PC-3 (cell line): ENCODE measurements at regions not wholly inside any gene's neighbourhood (a gene's known extent, or its start where the extent isn't known, plus 50 kb on each side); places are given as distances from the start of the nearest gene placed in this dataset.

Source experiments
- CTCF ChIP-seq: fragments of 300-600 bp; sonication (generic); conservative IDR thresholded peaks from 2 replicates; pipeline ENCODE4 v1.5.1; 2017; ENCODE audit warnings: antibody characterized with exemption, low read depth, mild to moderate bottlenecking, low read length
- EZH2 ChIP-seq: fragments of 300-600 bp; sonication (generic); IDR thresholded peaks from one replicate; pipeline ENCODE4 v1.6.1; 2017; ENCODE audit warnings: antibody characterized with exemption, mild to moderate bottlenecking, low read length; ENCODE audit not compliant: unreplicated experiment
- EZH2phosphoT487 ChIP-seq: fragments of 300-600 bp; sonication (generic); IDR thresholded peaks from 2 replicates; pipeline ENCODE4 v1.6.1; 2018; ENCODE audit warnings: mild to moderate bottlenecking, antibody characterized with exemption, low read length, borderline replicate concordance

GRCh38 chr11:16441461-16441860 lies 85.1 kb upstream of the SOX6 start:
- TF ChIP-seq CTCF: no peak
- TF ChIP-seq EZH2phosphoT487: no peak
- TF ChIP-seq EZH2: no peak
